Ishikawa (cell line): ENCODE measurements at regions not wholly inside any gene's neighbourhood (a gene's known extent, or its start where the extent isn't known, plus 50 kb on each side); places are given as distances from the start of the nearest gene placed in this dataset.

Experiments
- CEBPB ChIP-seq: IDR thresholded peaks from 2 replicates; pipeline ENCODE4 v1.6.1; 2012
- CREB1 ChIP-seq: IDR thresholded peaks from 2 replicates; pipeline ENCODE4 v1.6.1; 2012; ENCODE audit warnings: low read depth
- EGR1 ChIP-seq: IDR thresholded peaks from 2 replicates; pipeline ENCODE4 v1.6.1; 2012
- EP300 ChIP-seq: IDR thresholded peaks from 2 replicates; pipeline ENCODE4 v1.6.1; 2012; ENCODE audit warnings: borderline replicate concordance
- FOXM1 ChIP-seq: IDR thresholded peaks from 2 replicates; pipeline ENCODE4 v1.6.1; 2012; ENCODE audit warnings: low read depth, borderline replicate concordance
- MAX ChIP-seq: IDR thresholded peaks from 2 replicates; pipeline ENCODE4 v1.6.1; 2012
- NFIC ChIP-seq: IDR thresholded peaks from 2 replicates; pipeline ENCODE4 v1.6.1; 2012
- RAD21 ChIP-seq: IDR thresholded peaks from 2 replicates; pipeline ENCODE4 v1.6.1; 2012; ENCODE audit warnings: low read depth
- REST ChIP-seq: IDR thresholded peaks from 2 replicates; pipeline ENCODE4 v1.6.1; 2012; ENCODE audit warnings: low read depth, mild to moderate bottlenecking
- TAF1 ChIP-seq: IDR thresholded peaks from 2 replicates; pipeline ENCODE4 v1.6.1; 2012; ENCODE audit warnings: low read depth, mild to moderate bottlenecking
- TCF12 ChIP-seq: IDR thresholded peaks from 2 replicates; pipeline ENCODE4 v1.6.1; 2012; ENCODE audit warnings: low read depth
- TEAD4 ChIP-seq: IDR thresholded peaks from 2 replicates; pipeline ENCODE4 v1.6.1; 2012
- USF1 ChIP-seq: IDR thresholded peaks from 2 replicates; pipeline ENCODE4 v1.6.1; 2012
- YY1 ChIP-seq: IDR thresholded peaks from 2 replicates; pipeline ENCODE4 v1.6.1; 2012; ENCODE audit warnings: low read depth
- ZBTB7A ChIP-seq: IDR thresholded peaks from 2 replicates; pipeline ENCODE4 v1.6.1; 2012; ENCODE audit warnings: low read depth

- TF ChIP-seq RAD21 (no peak), EP300 (no peak), REST (no peak), TEAD4 (no peak), CREB1 (no peak), USF1 (no peak), TAF1 (no peak), EGR1 (no peak)
Measured at GRCh38 chr9:12394105-12394504, 299.1 kb upstream of the TYRP1 start.

- TF ChIP-seq USF1 (no peak), EGR1 (no peak), REST (no peak), RAD21 (no peak)
Measured at GRCh38 chr9:12403721-12404120, 289.5 kb upstream of the TYRP1 start.

GRCh38 chr9:12413986-12414385 is 279.2 kb upstream of the TYRP1 start:
- TF ChIP-seq ZBTB7A: no peak

GRCh38 chr9:12414514-12414913 is 278.7 kb upstream of the TYRP1 start:
- TF ChIP-seq MAX (no peak), FOXM1 (no peak), CREB1 (no peak), TCF12 (no peak), CEBPB (no peak), RAD21 (no peak), EP300 (no peak), REST (no peak), EGR1 (no peak), NFIC (no peak), TEAD4 (no peak), YY1 (no peak), TAF1 (no peak), ZBTB7A (no peak), USF1 (no peak)

GRCh38 chr9:12415361-12415760 is 277.8 kb upstream of the TYRP1 start:
- no peak for TF ChIP-seq TEAD4
- no peak for TF ChIP-seq FOXM1
- no peak for TF ChIP-seq RAD21
- TF ChIP-seq YY1: no peak
- no peak for TF ChIP-seq REST
- TF ChIP-seq TCF12: no peak
- TF ChIP-seq MAX: no peak
- no peak for TF ChIP-seq CREB1
- TF ChIP-seq EGR1: no peak
- no peak for TF ChIP-seq USF1
- TF ChIP-seq TAF1: no peak
- no peak for TF ChIP-seq NFIC
- TF ChIP-seq EP300: no peak
- TF ChIP-seq CEBPB: no peak
- TF ChIP-seq ZBTB7A: no peak
